22Rv1 (cell line): ENCODE measurements at regions not wholly inside any gene's neighbourhood (a gene's known extent, or its start where the extent isn't known, plus 50 kb on each side); places are given as distances from the start of the nearest gene placed in this dataset.

ENCODE experiments used
- H3K27ac ChIP-seq: fragments of 450-650 bp; 2 replicates; pipeline ENCODE4 v1.5.1; 2017
- ZFX ChIP-seq: fragments of 450-650 bp; IDR thresholded peaks from 2 replicates; pipeline ENCODE4 v1.6.1; 2017; ENCODE audit warnings: antibody characterized with exemption, borderline replicate concordance
- TF ChIP-seq, protein P1 (sequence below): fragments of 450-650 bp; IDR thresholded peaks from 2 replicates; pipeline ENCODE4 v1.5.1; 2017; ENCODE audit warnings: mild to moderate bottlenecking

DNA sequence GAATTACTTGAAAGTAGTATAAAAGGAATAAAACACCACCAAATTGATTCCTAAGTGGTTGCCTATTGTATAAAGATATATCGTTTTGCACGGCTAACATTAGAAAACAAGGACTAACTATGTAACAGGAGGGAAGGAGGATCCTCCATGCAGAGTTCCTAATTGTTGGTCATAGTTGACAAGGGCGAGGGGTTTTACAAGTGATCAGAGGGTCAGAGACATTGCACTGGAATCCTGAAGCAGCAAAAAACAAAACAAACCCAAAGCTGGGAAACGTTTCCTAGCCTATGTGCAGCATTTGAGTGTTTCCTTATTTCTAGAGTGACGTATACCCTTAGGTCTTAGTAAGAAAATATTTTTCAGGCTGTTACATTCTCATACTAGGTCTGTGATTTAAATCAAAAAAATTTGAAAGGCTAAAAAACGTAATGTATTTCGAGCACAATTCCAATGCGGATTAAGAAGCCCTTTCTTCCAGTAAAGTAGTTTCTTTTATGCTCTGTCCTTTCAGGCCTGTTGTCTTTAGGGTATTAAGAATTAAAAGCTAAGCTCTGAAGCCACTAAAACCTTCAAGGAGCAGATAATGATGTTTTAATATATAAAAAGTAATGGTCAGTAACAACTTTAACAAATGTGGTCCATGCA is 373.8 kb upstream of the MMS22L start:
- no peak overlapping the region for H3K27ac ChIP-seq
- TF ChIP-seq ZFX, result no peak
- TF ChIP-seq, protein P1, sequence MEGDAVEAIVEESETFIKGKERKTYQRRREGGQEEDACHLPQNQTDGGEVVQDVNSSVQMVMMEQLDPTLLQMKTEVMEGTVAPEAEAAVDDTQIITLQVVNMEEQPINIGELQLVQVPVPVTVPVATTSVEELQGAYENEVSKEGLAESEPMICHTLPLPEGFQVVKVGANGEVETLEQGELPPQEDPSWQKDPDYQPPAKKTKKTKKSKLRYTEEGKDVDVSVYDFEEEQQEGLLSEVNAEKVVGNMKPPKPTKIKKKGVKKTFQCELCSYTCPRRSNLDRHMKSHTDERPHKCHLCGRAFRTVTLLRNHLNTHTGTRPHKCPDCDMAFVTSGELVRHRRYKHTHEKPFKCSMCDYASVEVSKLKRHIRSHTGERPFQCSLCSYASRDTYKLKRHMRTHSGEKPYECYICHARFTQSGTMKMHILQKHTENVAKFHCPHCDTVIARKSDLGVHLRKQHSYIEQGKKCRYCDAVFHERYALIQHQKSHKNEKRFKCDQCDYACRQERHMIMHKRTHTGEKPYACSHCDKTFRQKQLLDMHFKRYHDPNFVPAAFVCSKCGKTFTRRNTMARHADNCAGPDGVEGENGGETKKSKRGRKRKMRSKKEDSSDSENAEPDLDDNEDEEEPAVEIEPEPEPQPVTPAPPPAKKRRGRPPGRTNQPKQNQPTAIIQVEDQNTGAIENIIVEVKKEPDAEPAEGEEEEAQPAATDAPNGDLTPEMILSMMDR, result no peak

DNA sequence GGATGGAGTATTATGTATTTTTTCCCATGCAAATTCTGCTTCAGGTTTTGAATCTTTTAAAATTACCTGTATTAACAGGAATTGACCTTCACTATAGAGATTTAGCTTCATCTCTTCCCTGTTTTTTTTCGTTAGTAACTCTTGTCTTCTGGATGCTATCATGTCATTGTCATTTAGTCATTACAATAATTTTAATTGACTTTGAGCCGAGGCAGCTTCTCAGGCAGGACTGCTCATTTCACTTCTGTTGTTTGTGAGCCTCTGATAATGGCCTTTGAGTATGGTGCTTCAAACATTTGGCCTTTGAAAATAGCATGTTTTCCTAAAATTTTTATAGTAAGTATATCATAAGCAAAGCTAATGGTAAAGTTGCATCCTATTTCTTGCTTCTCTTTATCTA is 375.1 kb upstream of the MMS22L start:
- no peak overlapping the region for H3K27ac ChIP-seq
- TF ChIP-seq ZFX, result no peak
- TF ChIP-seq, protein P1, result no peak

DNA sequence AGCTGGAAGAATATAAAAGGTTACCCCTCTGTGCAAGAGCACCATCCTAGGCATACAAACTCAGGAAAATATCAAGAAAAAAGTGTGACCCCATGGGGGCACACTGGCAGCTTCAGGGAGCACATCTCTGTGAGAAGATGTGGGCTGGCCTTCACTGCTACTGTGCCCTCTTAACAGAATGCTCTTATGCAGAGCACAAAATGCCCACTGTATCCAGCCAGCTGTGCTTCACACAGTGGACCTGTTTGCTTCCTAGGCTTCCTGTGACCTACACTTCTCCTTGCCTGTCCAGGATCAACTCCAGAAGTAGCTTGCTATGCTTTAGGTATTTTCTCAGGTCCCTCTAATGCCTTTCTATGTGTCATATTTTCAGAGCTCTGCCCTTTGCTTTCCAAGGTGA is 380.2 kb upstream of the MMS22L start:
- no peak overlapping the region for H3K27ac ChIP-seq
- TF ChIP-seq, protein P1, result no peak
- no peak for TF ChIP-seq ZFX

DNA sequence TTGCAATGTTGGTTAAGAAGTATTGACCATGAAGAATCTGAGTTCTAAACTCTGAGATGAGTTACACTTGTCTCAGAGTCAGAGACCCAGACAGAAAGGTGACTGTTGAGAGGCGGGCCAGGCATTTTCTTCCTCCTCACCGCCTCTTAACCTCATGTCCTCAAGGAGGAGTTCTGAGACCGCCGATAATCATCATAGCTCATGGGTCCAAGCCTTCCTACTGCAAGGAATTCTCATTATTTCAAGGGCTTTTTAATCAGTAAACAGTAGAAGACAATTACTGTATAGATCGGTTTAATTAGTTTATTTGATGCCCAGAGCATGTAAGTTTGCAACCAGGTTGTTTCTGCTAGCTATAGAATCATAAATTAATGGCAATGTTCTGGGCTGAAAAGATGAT is 382.4 kb upstream of the MMS22L start:
- TF ChIP-seq, protein P1, result no peak
- no peak for TF ChIP-seq ZFX
- no peak overlapping the region for H3K27ac ChIP-seq

DNA sequence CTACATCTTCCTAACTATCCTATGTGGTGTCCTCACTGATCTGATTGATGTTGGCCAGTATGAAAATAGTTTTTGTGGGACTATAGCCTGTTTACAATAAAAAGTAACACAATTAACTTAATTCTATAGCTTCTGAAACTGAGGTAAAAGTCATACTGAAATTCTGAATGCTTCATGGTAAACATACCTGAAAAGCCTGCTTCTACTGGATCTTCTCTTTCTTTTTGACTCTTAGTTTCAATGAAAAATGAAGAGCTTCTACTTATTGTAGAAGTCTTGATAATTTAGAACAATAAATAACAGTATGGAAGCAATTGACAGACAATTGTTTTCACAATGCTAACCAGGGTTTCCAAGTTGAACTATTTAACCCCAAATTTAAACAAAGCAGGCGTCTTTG is 383.9 kb upstream of the MMS22L start:
- H3K27ac ChIP-seq, result no peak overlapping the region
- no peak for TF ChIP-seq ZFX
- TF ChIP-seq, protein P1, result no peak

DNA sequence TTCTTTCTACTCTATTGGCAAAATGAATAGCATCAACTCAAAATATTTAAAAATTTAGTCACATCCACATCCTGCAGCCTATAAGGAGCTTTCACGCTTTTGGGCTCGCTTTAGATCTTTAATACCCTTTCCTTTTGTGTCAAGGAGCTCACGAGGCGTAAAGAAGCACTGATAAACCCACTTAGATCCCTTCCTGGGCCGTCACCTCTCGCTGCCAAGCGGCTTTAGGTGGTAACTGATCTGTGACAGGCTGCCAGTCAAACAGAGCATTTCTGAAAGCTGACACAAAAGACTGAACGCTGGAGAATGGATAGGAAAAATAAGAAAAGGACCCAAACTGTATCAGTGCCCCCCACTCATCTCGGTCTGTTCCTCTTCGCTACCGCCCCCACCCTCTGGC is 385.7 kb upstream of the MMS22L start:
- no peak for TF ChIP-seq ZFX
- TF ChIP-seq, protein P1, result no peak
- no peak overlapping the region for H3K27ac ChIP-seq

DNA sequence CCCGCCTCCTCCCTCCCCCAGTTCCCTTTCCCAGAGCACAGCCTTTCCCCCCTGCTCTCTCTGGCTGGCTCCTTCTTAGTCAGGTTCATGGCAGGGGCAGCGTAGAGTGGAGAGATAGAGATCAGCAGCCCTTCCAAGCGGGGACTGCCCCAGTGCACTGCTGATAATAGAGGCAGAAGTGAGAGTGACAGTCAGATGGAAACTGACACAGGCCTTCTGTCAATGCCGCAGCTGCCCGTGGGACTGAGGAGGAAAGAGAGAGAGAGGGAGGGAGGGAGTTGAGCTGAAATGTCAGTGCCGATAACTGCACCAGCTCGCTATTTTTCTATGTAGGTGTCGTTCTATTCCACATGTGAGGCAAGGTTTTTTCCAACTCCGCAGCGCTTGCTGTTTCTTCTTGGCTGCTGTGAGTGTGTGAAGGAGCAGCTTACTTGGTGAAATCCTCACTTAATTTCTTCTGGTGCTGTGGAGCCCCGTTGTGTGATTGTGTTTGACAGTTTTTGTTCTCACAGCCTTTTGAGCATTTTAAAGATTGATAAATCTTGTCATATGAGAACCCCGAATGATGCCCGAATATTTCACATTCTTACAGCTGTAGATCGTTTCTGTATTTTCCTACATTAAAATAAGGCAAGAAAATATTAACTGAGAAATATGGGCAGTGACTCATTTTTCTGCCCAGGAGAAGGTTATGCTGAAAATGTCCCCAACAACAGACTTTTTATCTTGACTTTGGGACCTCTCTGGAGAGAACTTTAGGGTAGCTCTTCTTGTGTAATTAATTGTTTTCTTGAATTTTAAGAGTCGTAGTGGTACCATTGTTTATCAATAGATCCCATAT is 386.4 kb upstream of the MMS22L start:
- no peak overlapping the region for H3K27ac ChIP-seq
- TF ChIP-seq, protein P1, result no peak
